ENCODE measurements at regions not wholly inside any gene's neighbourhood (a gene's known extent, or its start where the extent isn't known, plus 50 kb on each side); places are given as distances from the start of the nearest gene placed in this dataset.

DNA sequence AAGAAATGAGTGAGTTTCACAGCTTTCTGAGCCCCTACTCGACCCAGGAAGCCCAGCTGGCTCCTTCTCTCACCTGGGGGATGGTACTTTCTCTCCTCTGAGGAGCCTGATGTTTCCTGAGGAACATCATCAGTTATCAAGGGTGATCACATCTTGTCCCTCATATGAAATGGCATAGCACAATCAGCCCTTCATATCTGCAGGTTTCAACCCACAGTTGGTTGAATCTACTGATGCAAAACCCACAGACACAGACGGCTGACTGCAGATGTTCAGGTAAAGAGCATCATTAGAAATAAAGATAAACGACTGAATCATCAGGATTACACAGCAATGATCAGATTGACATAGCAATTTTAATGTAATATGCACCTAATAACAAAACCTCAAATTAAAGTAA, 93.6 kb upstream of the OSTN start:
- H2AFZ ChIP-seq (ENCODE audit: low read length): peak overlapping the region; percentile 69; the same call in 1 of the 2 replicates
- CTCF ChIA-PET (ENCODE audit: unreplicated experiment): no interaction called here
- H3K9me2 ChIP-seq (ENCODE audit: insufficient read depth, low read length): no peaks in the 10 kb centered on the region
- BruUV-seq (replicated peaks): no TSS peak
- peaks cover 12% of the 10 kb centered on the region; the same call in 1 of the 2 replicates for H3K9me3 ChIP-seq (ENCODE audit: low read length)
- H3K36me3 ChIP-seq (ENCODE audit: insufficient read depth, low read length): peaks cover 9% of the 10 kb centered on the region
- no peak for TF ChIP-seq CTCF (conservative IDR thresholded peaks at IDR 0.05; ENCODE audit: low read length)
- TF ChIP-seq EZH2phosphoT487 (IDR thresholded peaks at IDR 0.05; ENCODE audit: borderline replicate concordance, low read depth, low read length): no peak
- no peaks in the 10 kb centered on the region for H4K20me1 ChIP-seq (ENCODE audit: insufficient read depth, low read length)
- peak; percentile 96 for DNase-seq (ENCODE audit: low spot score)
- peak overlapping the region; percentile 93 for H3K27ac ChIP-seq (ENCODE audit: low read depth, low read length, poor library complexity, severe bottlenecking)
- no peaks in the 10 kb centered on the region for H3K79me2 ChIP-seq (ENCODE audit: insufficient read depth, low read depth, low read length)
- peaks cover 39% of the 10 kb centered on the region for H3K4me1 ChIP-seq (ENCODE audit: insufficient read depth, low read length, poor library complexity, severe bottlenecking)
- peak overlapping the region; percentile 37 for H3K4me3 ChIP-seq (ENCODE audit: low read depth, low read length, poor library complexity, severe bottlenecking)
- H3K4me2 ChIP-seq (ENCODE audit: low read length): peak overlapping the region; percentile 60
- POLR2A ChIA-PET: interaction anchor here (0.5 to 1.8 kb wide), 4 partner anchors 11 to 151 kb away, joined by 3 to 10 read pairs (median 3); no protein-coding TSS in a partner anchor
- intact Hi-C loops (cut with micrococcal nuclease; ENCODE audit: unreplicated experiment): loop anchor here (1.0 to 10.0 kb wide), 5 partner anchors 39 to 1079 kb away; no protein-coding TSS in a partner anchor

DNA sequence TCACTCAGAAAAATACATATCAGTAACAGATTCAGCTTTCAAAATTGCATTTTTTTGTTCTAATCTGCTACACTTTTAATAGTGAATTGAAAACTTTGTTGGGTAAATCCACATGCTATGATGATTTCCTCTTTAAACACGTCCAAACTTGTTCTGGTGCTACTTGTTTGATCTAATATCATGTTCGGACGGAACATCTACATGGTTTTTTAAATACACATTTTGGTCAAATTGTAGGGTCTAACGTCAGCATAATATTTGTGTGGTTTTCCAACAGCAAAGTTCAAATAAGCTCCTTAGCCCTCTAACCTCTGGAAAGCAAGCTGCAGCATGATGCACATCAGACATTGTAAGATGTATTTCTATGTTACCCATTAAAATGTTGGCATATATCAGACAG, 98.5 kb upstream of the OSTN start:
- Histone ChIP-seq H3K79me2 (ENCODE audit: insufficient read depth, low read depth, low read length) (no peaks in the 10 kb centered on the region), H2AFZ (ENCODE audit: low read length) (peak overlapping the region; percentile 55; the same call in 1 of the 2 replicates), H3K27ac (ENCODE audit: low read depth, low read length, poor library complexity, severe bottlenecking) (no peak overlapping the region), H4K20me1 (ENCODE audit: insufficient read depth, low read length) (no peaks in the 10 kb centered on the region), H3K4me1 (ENCODE audit: insufficient read depth, low read length, poor library complexity, severe bottlenecking) (peaks cover 30% of the 10 kb centered on the region), H3K36me3 (ENCODE audit: insufficient read depth, low read length) (peaks cover 9% of the 10 kb centered on the region), H3K4me2 (ENCODE audit: low read length) (no peak overlapping the region), H3K9me2 (ENCODE audit: insufficient read depth, low read length) (no peaks in the 10 kb centered on the region), H3K9me3 (ENCODE audit: low read length) (peaks cover 12% of the 10 kb centered on the region; the same call in 1 of the 2 replicates), H3K4me3 (ENCODE audit: low read depth, low read length, poor library complexity, severe bottlenecking) (no peak overlapping the region)
- TF ChIP-seq EZH2phosphoT487 (IDR thresholded peaks at IDR 0.05; ENCODE audit: borderline replicate concordance, low read depth, low read length): no peak
- intact Hi-C loops (cut with micrococcal nuclease; ENCODE audit: unreplicated experiment): loop anchor here (10.0 kb wide), 2 partner anchors 944 to 1084 kb away; no protein-coding TSS in a partner anchor
- DNase-seq (ENCODE audit: low spot score): no peak
- CTCF ChIA-PET (ENCODE audit: unreplicated experiment): no interaction called here
- POLR2A ChIA-PET: interaction anchor here (0.6 to 4.2 kb wide), 8 partner anchors 12 to 1307 kb away, joined by 3 to 43 read pairs (median 4); no protein-coding TSS in a partner anchor
- BruUV-seq (replicated peaks): no TSS peak

- no TSS peak for BruUV-seq (replicated peaks)
- H3K4me3 ChIP-seq (ENCODE audit: low read depth, low read length, poor library complexity, severe bottlenecking): no peak overlapping the region
- H3K9me2 ChIP-seq (ENCODE audit: insufficient read depth, low read length): no peaks in the 10 kb centered on the region
- intact Hi-C loops (cut with micrococcal nuclease; ENCODE audit: unreplicated experiment): no loop called here
- no peak overlapping the region for H3K27ac ChIP-seq (ENCODE audit: low read depth, low read length, poor library complexity, severe bottlenecking)
- TF ChIP-seq EZH2phosphoT487 (IDR thresholded peaks at IDR 0.05; ENCODE audit: borderline replicate concordance, low read depth, low read length) (no peak), CTCF (conservative IDR thresholded peaks at IDR 0.05; ENCODE audit: low read length) (no peak)
- H2AFZ ChIP-seq (ENCODE audit: low read length): no peak overlapping the region
- 0 out of 2 replicates have a peak, but pooled peaks cover 3% of the 10 kb centered on the region for H3K9me3 ChIP-seq (ENCODE audit: low read length)
- peaks cover 12% of the 10 kb centered on the region for H3K4me1 ChIP-seq (ENCODE audit: insufficient read depth, low read length, poor library complexity, severe bottlenecking)
- H4K20me1 ChIP-seq (ENCODE audit: insufficient read depth, low read length): no peaks in the 10 kb centered on the region
- no peak for DNase-seq (ENCODE audit: low spot score)
- CTCF ChIA-PET (ENCODE audit: unreplicated experiment): no interaction called here
- POLR2A ChIA-PET: interaction anchor here (1.1 to 1.9 kb wide), 3 partner anchors 9 to 25 kb away, joined by 3 to 7 read pairs (median 5); no protein-coding TSS in a partner anchor
- H3K79me2 ChIP-seq (ENCODE audit: insufficient read depth, low read depth, low read length): no peaks in the 10 kb centered on the region
- no peak overlapping the region for H3K4me2 ChIP-seq (ENCODE audit: low read length)
- H3K36me3 ChIP-seq (ENCODE audit: insufficient read depth, low read length): no peaks in the 10 kb centered on the region
These were observed 104.8 kb upstream of the OSTN start for GRCh38 chr3:191094057-191094845.
